ENCODE measurements at regions not wholly inside any gene's neighbourhood (a gene's known extent, or its start where the extent isn't known, plus 50 kb on each side); places are given as distances from the start of the nearest gene placed in this dataset.

- no peaks in the 10 kb centered on the region for H4K20me1 ChIP-seq (ENCODE audit: low read depth)
- Mint-ChIP-seq H3K27me3 (ENCODE audit: insufficient read depth, low read depth) (no peaks in the 10 kb centered on the region), H3K36me3 (no peaks in the 10 kb centered on the region), H3K27ac (no peak overlapping the region), H3K9me3 (no peaks in the 10 kb centered on the region), H3K4me3 (no peak overlapping the region), H3K4me1 (no peaks in the 10 kb centered on the region)
- H3K9ac ChIP-seq, result no peak overlapping the region
- no peaks in the 10 kb centered on the region for H3K9me3 ChIP-seq (ENCODE audit: low read depth)
- no peak overlapping the region for H2AFZ ChIP-seq (replicated peaks)
- H3K4me2 ChIP-seq, result no peak overlapping the region
- H3K4me1 ChIP-seq, result no peaks in the 10 kb centered on the region
- no peaks in the 10 kb centered on the region for H3K27me3 ChIP-seq
- TF ChIP-seq EZH2phosphoT487 (IDR thresholded peaks at IDR 0.05) (no peak), EZH2 (IDR thresholded peaks at IDR 0.05) (no peak), CTCF (IDR thresholded peaks at IDR 0.05) (no peak)
- H3K36me3 ChIP-seq, result no peaks in the 10 kb centered on the region
- no peaks in the 10 kb centered on the region for H3F3A ChIP-seq (ENCODE audit: low read depth)
- no peak for DNase-seq (ENCODE audit: low spot score)
- no peaks in the 10 kb centered on the region for H3K79me2 ChIP-seq (ENCODE audit: low read depth)
- no peak overlapping the region for H3K27ac ChIP-seq
- H3K4me3 ChIP-seq, result no peak overlapping the region
Observed at GRCh38 chr1:199472018-199472417, 555.5 kb upstream of the NR5A2 start.

DNA sequence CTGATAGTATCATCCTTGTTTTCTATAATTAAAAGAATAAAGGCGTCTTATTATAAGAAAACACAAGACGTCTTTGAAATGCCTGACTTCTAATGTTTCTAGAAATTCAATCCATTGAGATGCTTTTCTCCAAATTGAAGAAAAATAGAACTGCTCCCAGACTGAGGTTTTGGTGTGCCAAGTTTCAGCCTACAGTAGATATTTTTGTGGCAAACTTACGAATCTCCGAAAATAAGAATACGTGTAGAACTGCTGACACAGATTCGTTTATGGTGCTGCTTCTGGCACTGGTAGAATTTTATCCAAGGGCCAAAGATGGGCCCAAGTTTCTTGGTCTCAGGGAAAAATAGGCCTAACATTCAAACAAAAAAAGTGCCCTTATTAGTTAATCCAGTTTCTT lies 554.5 kb upstream of the NR5A2 start:
- no peaks in the 10 kb centered on the region for H3K4me1 Mint-ChIP-seq

DNA sequence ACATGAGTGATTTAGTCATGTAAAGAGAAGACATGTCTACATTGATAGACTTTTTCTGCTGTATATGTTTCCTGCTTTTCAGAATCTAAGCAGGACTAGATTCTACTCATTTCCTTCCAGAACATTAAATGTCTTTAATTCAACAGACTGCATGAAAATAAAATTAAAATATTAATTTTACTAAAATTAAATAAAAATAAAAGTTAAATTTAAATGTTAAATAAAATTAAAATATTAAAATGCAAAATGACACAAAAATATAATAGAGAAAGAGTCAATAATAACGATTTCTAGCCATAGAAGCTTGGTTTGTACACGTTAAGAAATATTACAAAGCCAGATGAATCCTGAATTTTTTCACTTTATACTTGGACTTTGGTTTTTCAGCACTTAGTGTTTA lies 552.8 kb upstream of the NR5A2 start:
- no peaks in the 10 kb centered on the region for H3K36me3 ChIP-seq
- H3K4me2 ChIP-seq, result no peak overlapping the region
- no peaks in the 10 kb centered on the region for H3K4me1 ChIP-seq
- H3K27ac Mint-ChIP-seq, result no peak overlapping the region
- H3K27ac ChIP-seq, result no peak overlapping the region
- H4K20me1 ChIP-seq (ENCODE audit: low read depth), result no peaks in the 10 kb centered on the region
- no peaks in the 10 kb centered on the region for H3K79me2 ChIP-seq (ENCODE audit: low read depth)
- H3K9me3 Mint-ChIP-seq, result no peaks in the 10 kb centered on the region
- no peaks in the 10 kb centered on the region for H3K27me3 ChIP-seq
- no peak for TF ChIP-seq CTCF (IDR thresholded peaks at IDR 0.05)
- TF ChIP-seq EZH2 (IDR thresholded peaks at IDR 0.05), result no peak
- no peak for TF ChIP-seq EZH2phosphoT487 (IDR thresholded peaks at IDR 0.05)
- no peaks in the 10 kb centered on the region for H3K27me3 Mint-ChIP-seq (ENCODE audit: insufficient read depth, low read depth)
- no peaks in the 10 kb centered on the region for H3K4me1 Mint-ChIP-seq
- H3K4me3 Mint-ChIP-seq, result no peak overlapping the region
- H3K36me3 Mint-ChIP-seq, result no peaks in the 10 kb centered on the region
- DNase-seq (ENCODE audit: low spot score), result no peak
- no peak overlapping the region for H2AFZ ChIP-seq (replicated peaks)
- no peaks in the 10 kb centered on the region for H3F3A ChIP-seq (ENCODE audit: low read depth)
- no peaks in the 10 kb centered on the region for H3K9me3 ChIP-seq (ENCODE audit: low read depth)
- no peak overlapping the region for H3K4me3 ChIP-seq
- H3K9ac ChIP-seq, result no peak overlapping the region

More for the DNA sequence above, 554.5 kb upstream of the NR5A2 start:
- no peaks in the 10 kb centered on the region for H3K27me3 Mint-ChIP-seq (ENCODE audit: insufficient read depth, low read depth)
- H3K9me3 ChIP-seq (ENCODE audit: low read depth), result no peaks in the 10 kb centered on the region
- no peaks in the 10 kb centered on the region for H3K36me3 ChIP-seq
- H3K4me2 ChIP-seq, result no peak overlapping the region
- no peak overlapping the region for H3K9ac ChIP-seq
- H3K27ac Mint-ChIP-seq, result no peak overlapping the region
- TF ChIP-seq EZH2 (IDR thresholded peaks at IDR 0.05), result no peak
- no peak for TF ChIP-seq EZH2phosphoT487 (IDR thresholded peaks at IDR 0.05)
- TF ChIP-seq CTCF (IDR thresholded peaks at IDR 0.05), result no peak
- H3F3A ChIP-seq (ENCODE audit: low read depth), result no peaks in the 10 kb centered on the region
- no peaks in the 10 kb centered on the region for H3K79me2 ChIP-seq (ENCODE audit: low read depth)
- no peaks in the 10 kb centered on the region for H3K27me3 ChIP-seq
- H3K27ac ChIP-seq, result no peak overlapping the region
- no peak for DNase-seq (ENCODE audit: low spot score)
- no peak overlapping the region for H2AFZ ChIP-seq (replicated peaks)
- H3K4me3 ChIP-seq, result no peak overlapping the region
- no peaks in the 10 kb centered on the region for H3K9me3 Mint-ChIP-seq
- H3K4me1 ChIP-seq, result no peaks in the 10 kb centered on the region
- no peak overlapping the region for H3K4me3 Mint-ChIP-seq
- no peaks in the 10 kb centered on the region for H3K36me3 Mint-ChIP-seq
- H4K20me1 ChIP-seq (ENCODE audit: low read depth), result no peaks in the 10 kb centered on the region

GRCh38 chr1:199482426-199482825 lies 545.1 kb upstream of the NR5A2 start:
- Histone ChIP-seq H3K79me2 (ENCODE audit: low read depth) (no peaks in the 10 kb centered on the region), H2AFZ (replicated peaks) (no peak overlapping the region), H4K20me1 (ENCODE audit: low read depth) (no peaks in the 10 kb centered on the region), H3K4me3 (no peak overlapping the region), H3K4me2 (no peak overlapping the region), H3K9ac (no peak overlapping the region), H3K27ac (no peak overlapping the region), H3K27me3 (no peaks in the 10 kb centered on the region), H3F3A (ENCODE audit: low read depth) (no peaks in the 10 kb centered on the region), H3K9me3 (ENCODE audit: low read depth) (no peaks in the 10 kb centered on the region), H3K36me3 (no peaks in the 10 kb centered on the region), H3K4me1 (no peaks in the 10 kb centered on the region)
- H3K27me3 Mint-ChIP-seq (ENCODE audit: insufficient read depth, low read depth), result no peaks in the 10 kb centered on the region
- DNase-seq (ENCODE audit: low spot score), result no peak
- no peaks in the 10 kb centered on the region for H3K36me3 Mint-ChIP-seq
- no peak overlapping the region for H3K27ac Mint-ChIP-seq
- H3K4me1 Mint-ChIP-seq, result no peaks in the 10 kb centered on the region
- no peaks in the 10 kb centered on the region for H3K9me3 Mint-ChIP-seq
- H3K4me3 Mint-ChIP-seq, result no peak overlapping the region
- TF ChIP-seq CTCF (IDR thresholded peaks at IDR 0.05) (no peak), EZH2phosphoT487 (IDR thresholded peaks at IDR 0.05) (no peak), EZH2 (IDR thresholded peaks at IDR 0.05) (no peak)

Data from neural progenitor cell (in vitro differentiated cells).